C4-2B (cell line): ENCODE measurements at regions not wholly inside any gene's neighbourhood (a gene's known extent, or its start where the extent isn't known, plus 50 kb on each side); places are given as distances from the start of the nearest gene placed in this dataset.

Experiments used
- CTCF ChIP-seq: fragments of 450-650 bp; conservative IDR thresholded peaks from 2 replicates; pipeline ENCODE4 v1.5.1; 2017; ENCODE audit warnings: mild to moderate bottlenecking
- ZFX ChIP-seq: fragments of 450-650 bp; IDR thresholded peaks from 2 replicates; pipeline ENCODE4 v1.6.1; 2017

- TF ChIP-seq CTCF (no peak), ZFX (no peak)
Observed at GRCh38 chr1:60637651-60638050, 444.7 kb upstream of the NFIA start.
